HG03108 (cell line): ENCODE measurements at regions not wholly inside any gene's neighbourhood (a gene's known extent, or its start where the extent isn't known, plus 50 kb on each side); places are given as distances from the start of the nearest gene placed in this dataset.
"Not testable (repeated sequence)": the region's sequence is repeated elsewhere in the genome, so short reads cannot be mapped to it uniquely, and the experiment has no call there.

Experiments used
- ATAC-seq: cut with Tn5 transposase; IDR thresholded peaks from one replicate; pipeline ENCODE4 v1.9.1; 2021; ENCODE audit warnings: moderate library complexity; ENCODE audit not compliant: unreplicated experiment

GRCh38 chr4:179066254-179066653, 1624.0 kb upstream of the AGA start:
- ATAC-seq = not testable (repeated sequence)

- ATAC-seq = no peak
Observed at GRCh38 chr4:179071131-179071530, 1628.9 kb upstream of the AGA start.

GRCh38 chr4:179076865-179077264, 1634.6 kb upstream of the AGA start:
- ATAC-seq = no peak

- no peak for ATAC-seq
Observed at GRCh38 chr4:179095585-179096221, 1653.5 kb upstream of the AGA start.

DNA sequence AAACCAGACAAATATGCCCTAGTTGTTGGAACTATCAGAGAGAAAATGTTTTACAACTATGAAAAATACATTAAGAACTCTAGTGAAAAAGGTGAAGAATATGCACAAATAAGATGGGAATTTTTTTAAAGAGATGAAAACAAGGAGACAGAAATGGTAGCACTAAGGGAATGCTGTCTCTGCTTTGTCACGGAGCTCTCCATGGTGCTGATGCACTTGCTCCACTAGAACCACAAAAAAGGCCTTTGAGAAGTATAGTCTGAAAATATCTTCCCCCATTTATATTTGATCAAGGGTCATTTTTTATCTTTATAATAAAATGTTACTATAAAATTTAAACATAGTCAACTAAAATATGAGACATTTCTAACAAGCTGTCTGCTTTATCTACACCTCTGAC, 1655.5 kb upstream of the AGA start:
- ATAC-seq = no peak

GRCh38 chr4:179110356-179110755, 1668.1 kb upstream of the AGA start:
- ATAC-seq = no peak

- no peak for ATAC-seq
Observed at GRCh38 chr4:179110816-179111215, 1668.6 kb upstream of the AGA start.

- ATAC-seq = no peak
Observed at GRCh38 chr4:179112441-179113170, 1670.4 kb upstream of the AGA start.

GRCh38 chr4:179114615-179115014, 1672.4 kb upstream of the AGA start:
- no peak for ATAC-seq

GRCh38 chr4:179116011-179116410, 1673.8 kb upstream of the AGA start:
- no peak for ATAC-seq

DNA sequence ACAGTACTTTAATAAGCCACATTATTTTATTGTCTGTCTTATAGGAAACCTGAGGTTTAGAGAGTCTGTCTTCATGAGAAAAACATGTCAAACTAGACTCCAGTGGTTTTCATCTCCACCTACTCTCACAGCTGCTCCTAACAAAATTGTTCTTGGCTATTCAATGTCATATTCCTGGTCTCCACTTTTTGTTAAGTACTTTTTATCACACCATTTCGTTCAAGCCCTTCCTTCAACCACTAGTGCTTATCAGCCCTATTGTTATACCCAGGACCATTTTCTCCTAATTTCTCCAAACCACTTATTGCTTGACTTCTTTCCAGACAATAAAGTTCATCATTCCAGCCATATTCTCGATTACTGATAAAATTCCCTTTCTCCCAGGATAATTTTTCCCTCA, 1674.3 kb upstream of the AGA start:
- no peak for ATAC-seq

DNA sequence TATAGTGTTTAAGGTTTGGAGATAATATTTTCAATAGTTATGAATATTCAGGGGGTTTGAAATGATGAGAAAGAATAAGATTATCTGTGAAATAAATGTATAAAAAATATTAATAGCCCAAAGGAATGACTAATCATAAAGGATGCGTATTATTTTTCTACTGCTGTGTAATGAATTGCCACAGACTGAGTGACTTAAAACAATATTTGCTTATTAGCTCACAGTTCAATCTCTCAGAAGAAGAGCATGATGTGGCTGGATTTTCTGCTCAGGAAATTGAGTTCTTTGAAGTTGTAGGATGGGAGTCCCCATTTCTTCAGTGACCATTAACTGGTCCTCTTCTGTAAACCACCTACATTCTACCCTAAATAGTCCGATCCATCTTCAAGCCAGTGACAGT, 1680.8 kb upstream of the AGA start:
- ATAC-seq = no peak

GRCh38 chr4:179124419-179124818, 1682.2 kb upstream of the AGA start:
- ATAC-seq = no peak

- no peak for ATAC-seq
Observed at GRCh38 chr4:179124957-179125356, 1682.7 kb upstream of the AGA start.

DNA sequence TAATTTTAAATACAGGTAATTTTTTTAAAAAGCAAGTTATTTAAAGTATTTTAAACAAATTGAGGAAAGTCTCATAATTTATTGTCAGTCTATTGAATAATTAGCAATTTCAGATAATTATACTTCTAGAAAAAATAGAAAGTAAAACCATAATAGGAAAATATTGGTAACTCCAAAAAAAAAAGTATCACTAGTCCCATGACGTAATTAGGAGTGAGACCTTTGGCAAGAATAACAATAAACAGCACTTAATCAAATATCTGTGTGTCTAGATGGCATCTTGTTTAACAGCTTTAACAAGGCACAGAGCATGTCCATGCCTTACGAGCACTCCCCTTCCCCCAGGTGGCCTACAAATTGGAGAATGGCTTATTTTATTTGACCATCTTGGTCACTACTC, 1683.6 kb upstream of the AGA start:
- no peak for ATAC-seq

DNA sequence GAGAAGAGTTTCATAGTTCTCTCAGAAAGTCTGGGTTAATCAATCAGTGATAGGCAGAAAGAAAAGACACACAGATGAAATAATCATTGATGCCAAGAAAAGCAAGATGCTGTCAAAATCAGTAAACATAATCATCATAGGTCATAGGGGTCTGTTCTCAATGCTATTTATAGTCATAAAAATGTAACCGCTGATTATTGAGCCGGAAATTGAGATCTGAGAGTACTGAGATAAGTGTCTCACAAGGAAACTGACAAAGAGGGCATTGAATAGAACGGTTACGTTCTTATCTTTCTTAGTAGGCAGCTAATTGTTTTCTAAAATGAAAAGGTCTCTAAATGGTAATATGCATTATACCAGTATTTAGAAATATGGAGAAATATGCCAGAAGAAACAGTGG, 1686.1 kb upstream of the AGA start:
- no peak for ATAC-seq

DNA sequence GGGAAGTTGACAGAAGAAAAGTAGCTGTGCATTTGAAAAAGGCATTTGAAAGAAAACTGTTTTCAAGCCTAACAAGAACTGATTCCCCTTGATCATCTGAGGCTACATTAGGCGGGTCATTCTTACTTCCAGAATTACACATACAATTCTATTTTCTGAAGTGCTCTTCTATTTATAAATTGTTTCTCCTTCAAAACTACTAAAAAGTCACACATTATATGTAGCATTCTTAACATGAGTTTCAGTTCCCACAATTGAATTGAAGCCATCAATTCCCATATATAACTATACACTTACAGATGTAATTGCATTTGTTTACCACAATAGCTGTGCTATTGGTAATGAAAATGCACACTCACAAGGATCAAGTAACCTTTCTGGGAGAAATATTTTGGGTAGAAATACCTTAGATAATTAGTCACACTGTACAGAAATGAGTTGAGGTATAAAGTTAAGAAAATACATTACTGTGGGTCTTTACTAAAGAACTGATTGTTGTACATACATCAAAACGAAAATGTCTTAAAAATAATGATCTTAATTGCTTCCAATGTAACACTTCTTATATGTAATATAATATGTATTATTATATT, 1688.0 kb upstream of the AGA start:
- ATAC-seq = no peak

- ATAC-seq = no peak
Observed at GRCh38 chr4:179145746-179146525, 1703.7 kb upstream of the AGA start.

GRCh38 chr4:179151770-179152169, 1709.5 kb upstream of the AGA start:
- no peak for ATAC-seq

- no peak for ATAC-seq
Observed at GRCh38 chr4:179163147-179163546, 1720.9 kb upstream of the AGA start.

GRCh38 chr4:179164267-179164999, 1722.2 kb upstream of the AGA start:
- no peak for ATAC-seq
